Cardiac septum (tissue), 1 donor: ENCODE measurements at regions not wholly inside any gene's neighbourhood (a gene's known extent, or its start where the extent isn't known, plus 50 kb on each side); places are given as distances from the start of the nearest gene placed in this dataset.

Experiments
- DNase-seq: peaks from one replicate; pipeline ENCODE4 v3.0.0-alpha.2; 2020; ENCODE audit warnings: low spot score
- intact Hi-C: fragments of 100-400 bp; cut with DNase I; formaldehyde crosslinking; loops from one replicate; pipeline ENCODE4 v1.14.0; 2022
- donor health status: DM: no; HTN: no; CAD: no.

GRCh38 chr13:111974341-111974640 lies 92.7 kb upstream of the SOX1 start:
- intact Hi-C loops = no loop called here
- DNase-seq = peak; percentile 19

- intact Hi-C loops = no loop called here
- peak; percentile 68 for DNase-seq
These were observed 91.1 kb upstream of the SOX1 start for GRCh38 chr13:111975539-111976473.

- DNase-seq = peak; percentile 1
- intact Hi-C loops = no loop called here
These were observed 90.3 kb upstream of the SOX1 start for GRCh38 chr13:111976474-111977178.

GRCh38 chr13:111977179-111977506 lies 89.8 kb upstream of the SOX1 start:
- peak; percentile 17 for DNase-seq
- intact Hi-C loops = no loop called here

GRCh38 chr13:111978546-111978945 lies 88.4 kb upstream of the SOX1 start:
- intact Hi-C loops = no loop called here

GRCh38 chr13:111980146-111980929 lies 86.6 kb upstream of the SOX1 start:
- peak; percentile 49 for DNase-seq
- intact Hi-C loops = no loop called here

More at GRCh38 chr13:111978546-111978945, 88.4 kb upstream of the SOX1 start:
- no peak for DNase-seq

- DNase-seq = peak; percentile 20
- intact Hi-C loops = no loop called here
These were observed 85.9 kb upstream of the SOX1 start for GRCh38 chr13:111981006-111981405.

- intact Hi-C loops = no loop called here
- peak; percentile 26 for DNase-seq
These were observed 85.3 kb upstream of the SOX1 start for GRCh38 chr13:111981446-111982165.

GRCh38 chr13:111984349-111984748 lies 82.6 kb upstream of the SOX1 start:
- no peak for DNase-seq
- intact Hi-C loops = no loop called here

- intact Hi-C loops = no loop called here
- DNase-seq = no peak
These were observed 76.6 kb upstream of the SOX1 start for GRCh38 chr13:111990362-111990761.

- intact Hi-C loops = no loop called here
- no peak for DNase-seq
These were observed 74.0 kb upstream of the SOX1 start for GRCh38 chr13:111992911-111993310.

- no peak for DNase-seq
- intact Hi-C loops = no loop called here
These were observed 73.3 kb upstream of the SOX1 start for GRCh38 chr13:111993691-111994090.

GRCh38 chr13:111994578-111994977 lies 72.4 kb upstream of the SOX1 start:
- intact Hi-C loops = no loop called here
- DNase-seq = no peak

GRCh38 chr13:111999352-111999751 lies 67.6 kb upstream of the SOX1 start:
- intact Hi-C loops = no loop called here

GRCh38 chr13:112000888-112001287 lies 66.1 kb upstream of the SOX1 start:
- intact Hi-C loops = no loop called here
- DNase-seq = no peak

More at GRCh38 chr13:111999352-111999751, 67.6 kb upstream of the SOX1 start:
- DNase-seq = no peak

- no peak for DNase-seq
- intact Hi-C loops = no loop called here
These were observed 65.4 kb upstream of the SOX1 start for GRCh38 chr13:112001571-112001970.

GRCh38 chr13:112003396-112003795 lies 63.6 kb upstream of the SOX1 start:
- intact Hi-C loops = no loop called here

GRCh38 chr13:112003941-112004340 lies 63.0 kb upstream of the SOX1 start:
- DNase-seq = peak; percentile 20
- intact Hi-C loops = no loop called here

More at GRCh38 chr13:112003396-112003795, 63.6 kb upstream of the SOX1 start:
- DNase-seq = no peak

- DNase-seq = no peak
- intact Hi-C loops = no loop called here
These were observed 61.0 kb upstream of the SOX1 start for GRCh38 chr13:112005925-112006324.

- intact Hi-C loops = no loop called here
These were observed 59.8 kb upstream of the SOX1 start for GRCh38 chr13:112007191-112007590.

More at GRCh38 chr13:112007191-112007590, 59.8 kb upstream of the SOX1 start:
- peak; percentile 14 for DNase-seq
